ENCODE measurements at regions not wholly inside any gene's neighbourhood (a gene's known extent, or its start where the extent isn't known, plus 50 kb on each side); places are given as distances from the start of the nearest gene placed in this dataset.

DNA sequence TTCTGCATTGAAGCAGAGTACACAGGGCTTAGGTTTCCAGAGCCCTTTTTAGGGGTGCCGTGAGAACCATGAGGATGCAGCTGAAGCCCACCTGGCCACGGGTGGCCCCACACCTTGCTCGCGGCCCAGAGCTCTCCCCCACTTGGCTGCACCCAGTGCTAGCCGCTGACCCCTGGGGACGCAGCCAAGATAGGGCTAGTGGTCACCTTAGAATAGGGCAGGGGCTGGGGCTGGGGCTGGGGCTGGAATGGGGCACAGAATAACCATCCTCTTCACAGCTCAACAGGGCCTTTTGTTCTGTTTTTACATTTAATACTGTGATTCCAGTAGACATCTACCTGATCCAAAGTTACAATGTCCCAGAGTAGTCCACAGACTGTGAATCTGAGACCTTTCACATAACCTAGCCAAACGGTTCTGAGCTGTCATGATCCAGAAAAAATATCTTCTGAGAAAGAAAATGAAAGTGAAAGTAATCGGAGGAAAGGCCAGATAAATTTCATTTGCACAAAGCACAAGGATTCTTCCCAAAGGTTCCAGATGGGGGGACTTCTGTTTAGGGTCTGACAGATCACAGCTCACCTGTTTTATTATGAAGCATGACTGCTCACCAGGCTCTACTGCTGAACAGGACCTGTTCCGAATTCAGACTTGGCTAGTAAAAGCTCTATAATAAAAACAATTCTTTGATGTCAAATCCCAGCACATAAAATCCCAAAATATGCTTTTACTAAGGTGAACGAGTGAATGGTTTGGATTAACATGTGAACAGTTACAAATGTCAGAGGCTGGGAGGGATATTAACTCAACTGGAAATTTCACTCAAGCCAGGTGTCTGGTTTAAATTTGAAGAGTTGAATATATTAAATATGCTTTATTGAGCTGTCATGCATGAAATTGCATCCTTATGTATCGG, 401.9 kb downstream of the THBS2 start:
- TF ChIP-seq EGR1 (IDR thresholded peaks at IDR 0.05; ENCODE audit: low read depth in 2 of 2) = no peak
- no peak for TF ChIP-seq TAF1 (conservative IDR thresholded peaks at IDR 0.05)

All from liver (tissue), 2 donors.